ENCODE measurements at regions not wholly inside any gene's neighbourhood (a gene's known extent, or its start where the extent isn't known, plus 50 kb on each side); places are given as distances from the start of the nearest gene placed in this dataset.
"Not testable (repeated sequence)": the region's sequence is repeated elsewhere in the genome, so short reads cannot be mapped to it uniquely, and the experiment has no call there.

GRCh38 chr15:96147267-96147666 is 183.2 kb upstream of the NR2F2 start:
- Histone ChIP-seq H3K9me2 (ENCODE audit: low read depth, low read length) (no peaks in the 10 kb centered on the region), H3K9me3 (ENCODE audit: low read length) (no peaks in the 10 kb centered on the region), H3K4me1 (ENCODE audit: insufficient read depth, low read length, severe bottlenecking) (no peaks in the 10 kb centered on the region), H3K9ac (ENCODE audit: low read length) (no peak overlapping the region), H2AFZ (ENCODE audit: low read length) (no peak overlapping the region), H3K4me2 (ENCODE audit: low read length) (no peak overlapping the region), H3F3A (ENCODE audit: insufficient read depth, low read length) (no peaks in the 10 kb centered on the region), H3K27me3 (ENCODE audit: insufficient read depth, low read length) (no peaks in the 10 kb centered on the region), H3K4me3 (ENCODE audit: low read depth, low read length, poor library complexity, severe bottlenecking) (no peak overlapping the region), H3K36me3 (ENCODE audit: insufficient read depth, low read length) (no peaks in the 10 kb centered on the region), H3K27ac (ENCODE audit: low read depth, low read length, poor library complexity, severe bottlenecking) (no peak overlapping the region), H4K20me1 (ENCODE audit: insufficient read depth, low read length) (no peaks in the 10 kb centered on the region), H3K79me2 (ENCODE audit: insufficient read depth, low read length) (no peaks in the 10 kb centered on the region)
- TF ChIP-seq CTCF (IDR thresholded peaks at IDR 0.05; ENCODE audit: low read length) (no peak), EZH2 (IDR thresholded peaks at IDR 0.05; ENCODE audit: borderline replicate concordance, low read length) (no peak)

DNA sequence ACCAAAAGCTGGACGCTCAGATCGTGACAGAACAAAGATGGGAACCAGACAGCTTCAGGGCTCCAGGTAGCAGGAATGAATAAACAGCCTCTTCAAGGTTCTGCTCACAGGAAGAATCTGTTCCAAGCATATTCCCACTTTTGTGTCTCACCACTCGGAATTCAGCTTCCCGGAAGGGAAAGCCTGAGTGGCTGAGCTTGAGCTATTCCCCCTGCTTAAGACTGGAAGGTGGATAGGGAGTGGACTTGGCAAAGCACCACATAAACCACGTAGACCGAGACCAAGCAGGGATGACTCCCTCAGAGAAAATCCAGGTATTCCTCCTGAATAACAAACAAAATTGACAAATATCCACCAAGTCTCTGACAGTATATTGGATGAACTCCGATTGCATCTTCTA is 180.2 kb upstream of the NR2F2 start:
- Histone ChIP-seq H3K9me3 (ENCODE audit: low read length) (no peaks in the 10 kb centered on the region), H3K4me2 (ENCODE audit: low read length) (no peak overlapping the region), H3K27ac (ENCODE audit: low read depth, low read length, poor library complexity, severe bottlenecking) (no peak overlapping the region), H4K20me1 (ENCODE audit: insufficient read depth, low read length) (no peaks in the 10 kb centered on the region), H3F3A (ENCODE audit: insufficient read depth, low read length) (no peaks in the 10 kb centered on the region), H3K27me3 (ENCODE audit: insufficient read depth, low read length) (no peaks in the 10 kb centered on the region), H3K9me2 (ENCODE audit: low read depth, low read length) (no peaks in the 10 kb centered on the region), H3K36me3 (ENCODE audit: insufficient read depth, low read length) (no peaks in the 10 kb centered on the region), H3K4me1 (ENCODE audit: insufficient read depth, low read length, severe bottlenecking) (no peaks in the 10 kb centered on the region), H3K4me3 (ENCODE audit: low read depth, low read length, poor library complexity, severe bottlenecking) (no peak overlapping the region), H3K79me2 (ENCODE audit: insufficient read depth, low read length) (no peaks in the 10 kb centered on the region), H2AFZ (ENCODE audit: low read length) (no peak overlapping the region), H3K9ac (ENCODE audit: low read length) (no peak overlapping the region)
- TF ChIP-seq EZH2 (IDR thresholded peaks at IDR 0.05; ENCODE audit: borderline replicate concordance, low read length) (no peak), CTCF (IDR thresholded peaks at IDR 0.05; ENCODE audit: low read length) (no peak)

DNA sequence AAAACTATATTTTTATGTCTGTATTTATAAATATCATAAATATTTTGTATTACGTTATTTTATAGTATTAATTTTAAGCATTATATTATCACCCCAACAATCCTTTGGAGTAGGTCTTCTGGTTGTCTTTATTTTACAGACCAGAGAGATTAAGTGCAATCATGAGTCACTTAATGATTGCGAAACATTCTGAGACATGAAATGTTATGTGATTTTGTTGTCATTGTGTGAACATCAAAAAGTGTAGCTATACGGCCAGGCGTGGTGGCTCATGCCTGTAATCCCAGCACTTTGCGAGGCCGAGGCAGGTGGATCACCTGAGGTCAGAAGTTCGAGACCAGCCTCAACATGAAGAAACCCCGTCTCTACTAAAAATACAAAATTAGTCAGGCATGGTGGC is 178.8 kb upstream of the NR2F2 start:
- H3K4me2 ChIP-seq (ENCODE audit: low read length); H3K4me1 ChIP-seq (ENCODE audit: insufficient read depth, low read length, severe bottlenecking); H3K9ac ChIP-seq (ENCODE audit: low read length); H4K20me1 ChIP-seq (ENCODE audit: insufficient read depth, low read length); H3K79me2 ChIP-seq (ENCODE audit: insufficient read depth, low read length); H3K9me3 ChIP-seq (ENCODE audit: low read length); H3K27me3 ChIP-seq (ENCODE audit: insufficient read depth, low read length); H2AFZ ChIP-seq (ENCODE audit: low read length); H3K27ac ChIP-seq (ENCODE audit: low read depth, low read length, poor library complexity, severe bottlenecking); H3K9me2 ChIP-seq (ENCODE audit: low read depth, low read length); H3F3A ChIP-seq (ENCODE audit: insufficient read depth, low read length); H3K4me3 ChIP-seq (ENCODE audit: low read depth, low read length, poor library complexity, severe bottlenecking); H3K36me3 ChIP-seq (ENCODE audit: insufficient read depth, low read length): not testable (repeated sequence)

- no peak for TF ChIP-seq EZH2 (IDR thresholded peaks at IDR 0.05; ENCODE audit: borderline replicate concordance, low read length)
- no peak for TF ChIP-seq CTCF (IDR thresholded peaks at IDR 0.05; ENCODE audit: low read length)
- H4K20me1 ChIP-seq (ENCODE audit: insufficient read depth, low read length), result no peaks in the 10 kb centered on the region
- no peaks in the 10 kb centered on the region for H3K79me2 ChIP-seq (ENCODE audit: insufficient read depth, low read length)
- no peaks in the 10 kb centered on the region for H3F3A ChIP-seq (ENCODE audit: insufficient read depth, low read length)
- H3K9me3 ChIP-seq (ENCODE audit: low read length), result no peaks in the 10 kb centered on the region
- no peaks in the 10 kb centered on the region for H3K36me3 ChIP-seq (ENCODE audit: insufficient read depth, low read length)
- no peak overlapping the region for H3K9ac ChIP-seq (ENCODE audit: low read length)
- H3K27ac ChIP-seq (ENCODE audit: low read depth, low read length, poor library complexity, severe bottlenecking), result no peak overlapping the region
- H3K4me2 ChIP-seq (ENCODE audit: low read length), result no peak overlapping the region
- H3K9me2 ChIP-seq (ENCODE audit: low read depth, low read length), result no peaks in the 10 kb centered on the region
- no peaks in the 10 kb centered on the region for H3K27me3 ChIP-seq (ENCODE audit: insufficient read depth, low read length)
- no peak overlapping the region for H2AFZ ChIP-seq (ENCODE audit: low read length)
- no peaks in the 10 kb centered on the region for H3K4me1 ChIP-seq (ENCODE audit: insufficient read depth, low read length, severe bottlenecking)
- H3K4me3 ChIP-seq (ENCODE audit: low read depth, low read length, poor library complexity, severe bottlenecking), result no peak overlapping the region
Measured at GRCh38 chr15:96153929-96154328, 176.6 kb upstream of the NR2F2 start.
